Calu3 (cell line): ENCODE measurements at regions not wholly inside any gene's neighbourhood (a gene's known extent, or its start where the extent isn't known, plus 50 kb on each side); places are given as distances from the start of the nearest gene placed in this dataset.

Experiments
- BruUV-seq: library from RNA; stranded (reverse); fragments of 400-500 nt; replicated peaks from 2 replicates; lab custom pipeline; 2021; lab: Mats Ljungman, UMichigan
- CTCF ChIA-PET: fragments of 300-600 bp; sonication (Branson Sonifier 250); formaldehyde crosslinking; loops from one replicate; lab custom pipeline; 2022; ENCODE audit warnings: antibody characterized with exemption; lab: Charles Lee
- DNase-seq: peaks from one replicate; pipeline ENCODE4 v3.0.0; 2022
- H3K27ac Mint-ChIP-seq: one replicate; pipeline ENCODE4 v1.8.0; 2022; ENCODE audit warnings: mixed read lengths; ENCODE audit not compliant: unreplicated experiment
- H3K27me3 Mint-ChIP-seq: one replicate; pipeline ENCODE4 v1.8.0; 2022; ENCODE audit warnings: mixed read lengths; ENCODE audit not compliant: unreplicated experiment
- H3K36me3 Mint-ChIP-seq: one replicate; pipeline ENCODE4 v1.8.0; 2022; ENCODE audit warnings: mild to moderate bottlenecking, moderate library complexity, mixed read lengths; ENCODE audit not compliant: insufficient read depth, unreplicated experiment
- H3K4me1 Mint-ChIP-seq: one replicate; pipeline ENCODE4 v1.8.0; 2022; ENCODE audit warnings: mild to moderate bottlenecking, low read depth, mixed read lengths; ENCODE audit not compliant: unreplicated experiment
- H3K4me3 Mint-ChIP-seq: one replicate; pipeline ENCODE4 v1.8.0; 2022; ENCODE audit warnings: mild to moderate bottlenecking, low read depth, moderate library complexity, mixed read lengths; ENCODE audit not compliant: unreplicated experiment
- H3K9me3 Mint-ChIP-seq: one replicate; pipeline ENCODE4 v1.8.0; 2022; ENCODE audit warnings: low read depth, mixed read lengths; ENCODE audit not compliant: unreplicated experiment
- intact Hi-C: fragments of 100-400 bp; cut with micrococcal nuclease; formaldehyde crosslinking; loops from one replicate; pipeline ENCODE4 v1.10.0; 2022; ENCODE audit not compliant: unreplicated experiment
- TF ChIP-seq, protein P1 (sequence below): fragments of 200-600 bp; IDR thresholded peaks from one replicate; pipeline ENCODE4 v1.8.0; 2022; ENCODE audit warnings: antibody characterized with exemption; ENCODE audit not compliant: unreplicated experiment

DNA sequence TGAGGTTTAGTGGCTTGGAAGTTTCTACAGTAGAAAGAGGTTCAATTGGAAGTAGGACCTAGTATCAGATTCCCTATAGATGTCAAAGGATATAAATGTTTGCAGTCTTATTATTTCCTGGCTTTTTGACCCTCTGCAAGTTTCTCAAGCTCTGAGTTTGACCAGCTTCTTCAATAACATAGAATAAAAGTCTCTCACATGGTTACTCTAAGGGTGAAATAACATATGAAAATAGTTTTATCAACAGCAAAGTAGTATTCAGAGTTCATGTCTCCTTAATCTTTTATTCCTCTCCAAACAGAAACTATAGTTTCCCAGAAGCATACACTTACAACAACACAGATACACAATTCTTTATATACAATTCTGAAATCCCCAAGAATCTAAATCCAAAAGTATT, 132.9 kb upstream of the RND3 start:
- no TSS peak for BruUV-seq
- peaks cover 4% of the 10 kb centered on the region for H3K9me3 Mint-ChIP-seq
- H3K4me3 Mint-ChIP-seq: no peak overlapping the region
- TF ChIP-seq, protein P1, sequence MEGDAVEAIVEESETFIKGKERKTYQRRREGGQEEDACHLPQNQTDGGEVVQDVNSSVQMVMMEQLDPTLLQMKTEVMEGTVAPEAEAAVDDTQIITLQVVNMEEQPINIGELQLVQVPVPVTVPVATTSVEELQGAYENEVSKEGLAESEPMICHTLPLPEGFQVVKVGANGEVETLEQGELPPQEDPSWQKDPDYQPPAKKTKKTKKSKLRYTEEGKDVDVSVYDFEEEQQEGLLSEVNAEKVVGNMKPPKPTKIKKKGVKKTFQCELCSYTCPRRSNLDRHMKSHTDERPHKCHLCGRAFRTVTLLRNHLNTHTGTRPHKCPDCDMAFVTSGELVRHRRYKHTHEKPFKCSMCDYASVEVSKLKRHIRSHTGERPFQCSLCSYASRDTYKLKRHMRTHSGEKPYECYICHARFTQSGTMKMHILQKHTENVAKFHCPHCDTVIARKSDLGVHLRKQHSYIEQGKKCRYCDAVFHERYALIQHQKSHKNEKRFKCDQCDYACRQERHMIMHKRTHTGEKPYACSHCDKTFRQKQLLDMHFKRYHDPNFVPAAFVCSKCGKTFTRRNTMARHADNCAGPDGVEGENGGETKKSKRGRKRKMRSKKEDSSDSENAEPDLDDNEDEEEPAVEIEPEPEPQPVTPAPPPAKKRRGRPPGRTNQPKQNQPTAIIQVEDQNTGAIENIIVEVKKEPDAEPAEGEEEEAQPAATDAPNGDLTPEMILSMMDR: no peak
- intact Hi-C loops: loop anchor here (5.0 kb wide), 1 partner anchor 432 kb away; no protein-coding TSS in a partner anchor
- H3K36me3 Mint-ChIP-seq: no peaks in the 10 kb centered on the region
- H3K27ac Mint-ChIP-seq: peak overlapping the region; percentile 33
- no peaks in the 10 kb centered on the region for H3K27me3 Mint-ChIP-seq
- peaks cover 10% of the 10 kb centered on the region for H3K4me1 Mint-ChIP-seq
- CTCF ChIA-PET: interaction anchor here (0.7 kb wide), 1 partner anchor 454 kb away, joined by 3 read pairs; no protein-coding TSS in a partner anchor
- DNase-seq: no peak

DNA sequence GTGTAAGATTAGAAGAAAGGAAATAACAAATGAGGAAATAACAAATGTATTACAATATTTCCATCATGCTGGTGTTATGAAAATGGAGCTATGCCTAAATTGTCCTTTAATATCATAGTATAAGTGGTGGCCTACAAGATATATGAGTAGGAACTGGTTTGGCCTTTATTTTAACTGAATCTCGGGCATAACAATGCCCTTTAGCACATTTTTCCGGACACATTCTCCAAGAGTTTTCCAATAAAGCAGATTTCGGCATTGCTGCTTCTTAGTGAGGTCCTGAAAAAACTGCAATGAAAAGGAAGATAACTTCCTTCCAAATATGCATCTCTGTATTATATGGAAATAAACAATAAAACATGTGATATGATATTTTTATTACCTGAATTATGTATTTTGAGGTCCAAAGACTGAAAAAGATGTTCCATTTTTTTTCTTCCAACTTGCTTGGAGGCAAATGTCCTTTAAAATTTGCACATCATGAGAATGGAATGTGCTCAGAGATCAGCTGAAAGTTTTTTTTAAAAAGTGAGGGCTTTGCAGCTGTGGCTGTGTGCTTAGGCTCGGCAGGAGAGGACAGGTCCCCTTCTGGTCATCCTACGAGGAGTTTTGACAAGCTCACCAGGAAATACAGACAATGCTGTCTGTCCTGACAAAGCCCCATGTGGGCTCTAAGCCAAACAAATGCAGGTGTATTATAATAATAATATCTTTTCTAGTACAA, 132.3 kb upstream of the RND3 start:
- no peaks in the 10 kb centered on the region for H3K27me3 Mint-ChIP-seq
- peaks cover 10% of the 10 kb centered on the region for H3K4me1 Mint-ChIP-seq
- peak overlapping the region; percentile 33 for H3K27ac Mint-ChIP-seq
- BruUV-seq: no TSS peak
- DNase-seq: no peak
- peaks cover 2% of the 10 kb centered on the region for H3K9me3 Mint-ChIP-seq
- CTCF ChIA-PET: no interaction called here
- intact Hi-C loops: loop anchor here (5.0 to 10.0 kb wide), 2 partner anchors 433 to 615 kb away; no protein-coding TSS in a partner anchor
- TF ChIP-seq, protein P1: no peak
- H3K4me3 Mint-ChIP-seq: no peak overlapping the region
- H3K36me3 Mint-ChIP-seq: no peaks in the 10 kb centered on the region

DNA sequence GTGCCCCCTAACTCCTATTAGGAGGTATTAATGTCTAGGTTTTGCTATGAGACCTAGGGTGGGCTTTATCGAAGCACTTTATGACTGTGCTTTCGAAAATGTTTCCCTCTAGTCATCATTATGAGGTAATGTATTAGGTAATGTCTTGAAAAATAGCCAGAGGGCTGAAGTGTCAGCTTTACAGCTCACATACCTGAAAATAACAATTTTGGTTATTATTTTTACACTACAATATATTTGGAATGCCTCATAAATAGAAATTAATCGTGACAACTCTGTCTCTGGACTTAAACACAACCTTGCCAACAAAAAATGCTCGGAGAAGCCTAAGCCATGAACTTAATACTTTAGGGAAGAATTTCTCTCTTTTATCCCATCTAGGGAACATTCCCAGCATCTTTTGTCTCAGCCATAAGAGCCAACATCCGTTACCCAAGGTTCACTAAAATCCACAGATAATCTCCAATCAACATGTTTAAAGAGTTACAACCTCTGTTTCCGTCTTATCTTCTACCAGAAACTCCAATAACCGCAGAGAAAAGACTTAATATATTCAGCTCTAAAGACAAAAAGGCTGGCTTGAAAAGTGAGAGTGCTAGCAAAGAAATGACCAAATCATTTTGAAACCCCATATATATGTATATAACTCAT, 130.9 kb upstream of the RND3 start:
- peaks cover 10% of the 10 kb centered on the region for H3K4me1 Mint-ChIP-seq
- DNase-seq: no peak
- no peak overlapping the region for H3K27ac Mint-ChIP-seq
- H3K4me3 Mint-ChIP-seq: no peak overlapping the region
- TF ChIP-seq, protein P1: no peak
- H3K36me3 Mint-ChIP-seq: no peaks in the 10 kb centered on the region
- BruUV-seq: no TSS peak
- peaks cover 2% of the 10 kb centered on the region for H3K9me3 Mint-ChIP-seq
- intact Hi-C loops: loop anchor here (10.0 kb wide), 1 partner anchor 616 kb away; no protein-coding TSS in a partner anchor
- no peaks in the 10 kb centered on the region for H3K27me3 Mint-ChIP-seq
- CTCF ChIA-PET: no interaction called here

DNA sequence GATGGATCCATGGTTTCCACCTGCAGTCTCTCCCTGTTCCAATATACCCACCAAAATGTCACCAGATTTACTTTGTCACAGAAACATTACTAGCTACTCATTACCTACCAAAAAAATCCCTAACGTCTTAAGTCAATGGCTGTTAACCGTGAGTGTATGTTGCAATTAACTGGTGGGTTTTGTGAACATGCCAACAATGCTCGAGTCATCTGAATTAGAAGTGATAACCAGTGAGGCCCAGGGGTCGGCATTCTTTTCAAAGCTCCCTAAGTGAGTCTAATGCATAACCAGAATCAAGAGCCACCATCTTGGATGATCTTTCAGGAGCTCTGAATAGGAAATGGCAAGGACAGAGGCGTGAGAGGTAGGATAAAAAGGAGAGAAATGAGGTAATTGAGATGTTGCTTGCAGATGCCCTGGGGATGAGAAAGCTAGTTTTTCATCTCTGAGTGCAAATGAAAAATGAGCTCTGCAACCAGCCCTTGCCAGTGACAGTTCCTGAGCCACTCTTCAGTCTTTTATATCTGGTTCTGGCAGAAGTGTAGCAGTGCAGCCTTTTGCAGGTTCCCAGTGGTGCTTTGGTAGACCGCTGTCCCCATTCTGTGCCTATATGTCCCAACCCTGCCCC, 130.0 kb upstream of the RND3 start:
- no TSS peak for BruUV-seq
- DNase-seq: no peak
- no peak overlapping the region for H3K4me3 Mint-ChIP-seq
- intact Hi-C loops: loop anchor here (10.0 kb wide), 1 partner anchor 617 kb away; no protein-coding TSS in a partner anchor
- peaks cover 9% of the 10 kb centered on the region for H3K4me1 Mint-ChIP-seq
- no peaks in the 10 kb centered on the region for H3K27me3 Mint-ChIP-seq
- TF ChIP-seq, protein P1: no peak
- CTCF ChIA-PET: no interaction called here
- no peak overlapping the region for H3K27ac Mint-ChIP-seq
- peaks cover 2% of the 10 kb centered on the region for H3K9me3 Mint-ChIP-seq
- H3K36me3 Mint-ChIP-seq: no peaks in the 10 kb centered on the region
